ENCODE measurements at regions not wholly inside any gene's neighbourhood (a gene's known extent, or its start where the extent isn't known, plus 50 kb on each side); places are given as distances from the start of the nearest gene placed in this dataset.
"Not testable (repeated sequence)": the region's sequence is repeated elsewhere in the genome, so short reads cannot be mapped to it uniquely, and the experiment has no call there.

DNA sequence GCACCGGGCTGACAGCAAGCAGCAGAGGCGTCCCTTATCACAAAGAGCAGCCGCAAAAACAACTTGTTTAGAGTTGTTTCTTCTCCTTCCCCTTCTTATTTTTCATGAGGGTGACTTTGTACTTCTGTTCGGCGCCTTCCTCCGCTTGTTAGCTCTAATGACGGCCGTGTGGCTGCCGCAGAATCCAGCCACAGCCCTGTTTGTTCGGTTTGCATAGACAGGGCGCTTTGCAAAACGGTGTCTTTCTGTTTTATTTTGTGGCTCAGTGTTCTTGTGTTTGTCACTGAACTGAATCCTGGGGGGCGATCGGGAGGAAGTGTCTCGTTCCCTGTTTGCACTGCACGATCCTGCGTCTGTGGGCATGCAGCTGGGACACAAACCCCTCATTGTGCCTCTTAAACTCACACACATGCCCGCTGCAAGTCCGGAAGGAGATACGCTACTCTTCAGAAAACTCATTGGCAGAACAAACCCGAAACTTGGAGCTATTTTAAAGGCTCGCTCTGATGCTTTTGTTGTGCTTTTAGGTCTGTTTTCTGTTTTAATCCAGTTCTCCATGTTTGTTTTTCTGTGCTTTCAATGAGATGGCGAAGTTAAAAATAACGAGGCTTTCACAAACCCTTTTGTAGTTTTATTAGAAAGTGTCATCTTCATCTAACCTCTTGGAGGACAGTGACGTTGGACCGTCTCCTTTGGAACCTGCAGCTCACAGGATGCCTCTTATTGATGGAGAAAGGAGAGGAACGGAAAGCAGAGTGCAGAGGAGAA is 213.9 kb downstream of the IRX2 start:
- in situ Hi-C loops (cut with MboI; ENCODE audit: low sequenced_read_pairs): no loop called here

DNA sequence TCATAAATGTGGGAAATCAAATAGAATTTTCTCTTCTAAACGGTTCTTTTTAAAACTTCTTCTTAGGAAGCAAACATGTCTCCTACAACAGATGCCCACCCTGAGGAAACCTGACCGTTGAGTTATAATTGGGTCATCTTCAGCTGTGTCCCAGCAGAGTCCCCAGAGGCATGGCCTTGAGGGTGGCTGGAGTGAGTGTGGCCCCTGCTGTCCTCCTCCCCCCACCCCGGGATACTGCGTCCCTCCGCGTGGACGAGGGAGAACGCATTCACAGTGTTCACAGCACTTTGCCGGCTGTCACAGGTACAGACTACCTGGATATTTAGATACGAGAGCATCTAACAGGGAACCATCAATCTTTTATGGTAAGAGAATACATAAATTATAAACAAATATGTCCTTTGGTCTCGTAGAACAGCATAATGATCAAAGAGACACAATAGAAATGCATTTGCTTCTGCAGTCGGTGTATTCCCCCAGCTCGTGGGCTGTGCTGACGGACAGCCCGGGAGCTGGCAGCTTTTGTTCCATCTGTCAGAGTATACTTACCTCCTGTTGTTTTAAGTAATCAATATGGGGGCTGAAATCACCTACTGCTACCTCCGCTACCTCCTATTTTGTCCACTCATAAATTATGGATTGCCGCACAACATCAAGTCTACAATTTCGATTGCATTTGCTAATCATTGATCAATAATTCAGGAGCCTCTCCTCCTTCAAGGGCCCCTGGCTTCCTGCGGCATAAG is 214.7 kb downstream of the IRX2 start:
- in situ Hi-C loops (cut with MboI; ENCODE audit: low sequenced_read_pairs): no loop called here

DNA sequence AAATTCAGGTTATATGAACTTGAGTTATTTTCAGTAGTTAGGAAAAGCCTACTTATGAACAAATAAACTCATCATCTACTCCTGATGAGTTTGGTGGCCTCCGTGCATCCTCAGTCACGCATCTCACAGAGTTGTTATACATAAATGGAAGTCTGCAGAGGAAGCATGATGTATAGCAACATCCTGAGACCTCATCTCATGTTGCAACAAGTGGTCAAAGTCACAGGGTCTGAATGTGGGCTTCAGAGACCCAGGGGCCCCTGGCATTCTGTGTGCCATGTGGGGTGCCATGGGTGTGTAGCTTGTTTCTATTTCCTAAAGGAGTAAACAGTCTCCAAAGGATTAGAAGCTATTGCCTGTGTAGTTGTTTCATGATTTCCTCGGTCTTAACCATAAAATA is 216.5 kb downstream of the IRX2 start:
- in situ Hi-C loops (cut with MboI; ENCODE audit: low sequenced_read_pairs): no loop called here

DNA sequence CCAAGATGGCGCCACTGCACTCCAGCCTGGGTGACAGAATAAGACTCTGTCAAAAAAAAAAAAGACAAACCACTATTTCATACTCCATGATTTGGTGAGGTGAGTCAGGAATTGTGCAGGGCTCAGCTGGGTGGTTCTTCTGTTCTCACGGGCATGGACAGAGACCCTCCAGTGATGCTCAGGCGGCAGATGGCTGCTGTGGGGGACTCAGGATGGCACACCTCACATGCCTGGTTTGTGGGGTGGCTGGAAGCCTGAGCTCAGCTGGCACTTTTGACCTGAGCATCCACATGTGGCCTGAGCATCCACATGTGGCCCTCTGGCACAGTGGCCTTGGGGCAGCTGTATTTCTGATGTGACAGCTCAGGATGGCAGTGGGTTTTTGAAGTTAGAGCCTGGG is 217.2 kb downstream of the IRX2 start:
- in situ Hi-C loops (cut with MboI; ENCODE audit: low sequenced_read_pairs): no loop called here

DNA sequence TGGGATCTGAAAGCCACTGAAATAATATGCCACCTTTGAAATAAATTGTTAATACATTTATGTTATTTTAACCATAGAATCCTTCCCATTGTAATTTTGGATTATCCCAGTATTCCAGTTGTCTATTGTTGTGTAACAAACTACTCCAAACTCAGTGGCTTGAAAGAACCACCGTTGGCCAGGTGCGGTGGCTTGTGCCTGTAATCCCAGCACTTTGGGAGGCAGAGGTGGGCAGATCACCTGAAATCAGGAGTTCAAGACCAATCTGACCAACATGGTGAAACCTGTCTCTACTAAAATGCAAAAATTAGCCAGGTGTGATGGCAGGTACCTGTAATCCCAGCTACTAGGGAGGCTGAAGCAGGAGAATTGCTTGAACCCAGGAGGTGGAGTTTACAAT is 217.6 kb downstream of the IRX2 start:
- in situ Hi-C loops (cut with MboI; ENCODE audit: low sequenced_read_pairs): not testable (repeated sequence)

DNA sequence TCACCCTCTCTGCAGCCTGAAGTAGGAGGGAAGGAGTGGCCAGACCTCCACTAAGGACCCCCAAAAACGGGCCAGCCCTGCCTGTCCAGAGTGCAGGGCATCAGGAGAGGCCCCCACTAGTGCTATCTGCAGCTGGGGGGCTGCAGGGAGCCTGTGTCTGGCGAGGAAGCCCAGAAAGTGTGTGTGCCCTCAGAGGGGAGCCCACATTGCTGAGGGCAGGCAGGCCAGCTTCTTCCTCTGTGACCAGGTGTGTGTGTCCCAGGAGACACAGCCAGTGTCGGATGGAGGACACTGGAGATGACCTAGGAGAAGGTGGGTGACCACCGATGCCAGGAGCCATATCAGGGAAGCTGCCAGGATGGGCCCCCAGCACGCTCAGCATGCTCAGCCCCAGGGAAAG is 218.7 kb downstream of the IRX2 start:
- in situ Hi-C loops (cut with MboI; ENCODE audit: low sequenced_read_pairs): no loop called here

DNA sequence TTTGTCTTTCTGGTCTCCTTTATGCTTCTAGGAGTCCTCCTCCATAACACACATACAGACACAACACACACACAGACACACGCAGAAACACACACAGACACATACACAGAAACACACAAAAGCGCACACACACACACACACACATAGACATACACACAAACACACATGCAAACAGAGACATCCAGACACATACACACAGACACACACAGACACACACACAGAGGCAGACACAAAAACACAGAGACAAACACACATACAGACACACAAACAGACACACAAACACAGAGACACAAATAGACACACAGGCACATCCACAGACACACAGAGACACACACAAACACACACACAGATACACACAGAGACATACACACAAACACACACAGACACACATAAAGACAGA is 220.2 kb downstream of the IRX2 start:
- in situ Hi-C loops (cut with MboI; ENCODE audit: low sequenced_read_pairs): no loop called here

DNA sequence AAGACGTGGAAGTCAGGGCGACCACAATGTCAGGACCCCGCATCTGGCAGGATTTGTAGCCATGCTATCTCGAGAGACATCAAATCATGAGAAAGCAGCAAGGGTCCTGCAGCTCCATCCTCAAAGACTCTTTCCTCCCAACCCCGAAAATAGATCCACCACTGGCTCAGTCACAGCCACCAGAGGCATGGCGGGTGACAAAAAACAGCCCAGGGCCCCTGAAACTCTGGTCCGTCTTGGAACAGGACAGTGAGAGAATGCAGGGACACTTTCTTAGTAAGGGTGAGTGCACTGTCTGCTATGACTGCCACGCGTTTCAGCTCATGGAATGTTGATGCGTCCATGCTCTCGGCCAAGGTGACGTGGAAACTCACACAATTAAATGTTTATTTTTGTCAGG is 220.9 kb downstream of the IRX2 start:
- in situ Hi-C loops (cut with MboI; ENCODE audit: low sequenced_read_pairs): no loop called here

DNA sequence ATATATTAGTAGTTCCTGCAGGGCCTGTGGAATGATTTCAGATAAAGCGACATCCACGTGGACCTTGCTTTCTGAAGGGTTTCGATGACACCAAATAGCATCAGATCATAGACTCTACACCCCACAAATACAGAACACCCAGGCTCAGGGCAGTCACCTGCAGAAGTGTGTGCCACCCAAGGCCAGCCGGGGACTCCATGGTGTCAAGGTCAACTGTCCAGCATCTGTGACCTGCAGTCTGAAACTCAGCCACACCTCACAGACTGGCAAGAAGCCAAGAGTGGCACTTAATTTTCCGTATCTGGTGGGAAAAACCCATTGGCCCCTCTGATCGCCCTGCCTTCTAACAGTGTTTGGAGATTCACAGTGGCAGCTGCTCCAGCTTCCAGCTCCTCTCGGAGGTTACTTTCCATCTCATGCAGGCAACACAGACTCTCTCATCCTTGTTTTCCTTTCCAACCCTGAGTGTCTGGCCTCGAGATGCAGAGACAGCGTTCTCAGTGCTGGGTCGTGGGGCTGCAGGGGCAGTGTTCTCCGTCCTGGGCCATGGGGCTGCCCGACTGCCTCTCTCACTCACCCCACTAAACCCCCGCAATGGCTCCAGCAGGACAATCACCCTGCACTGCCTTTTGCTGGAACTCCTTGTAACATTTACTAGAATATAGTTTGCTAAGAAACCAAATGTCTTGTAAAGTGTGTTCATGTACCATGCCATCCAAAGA is 221.9 kb downstream of the IRX2 start:
- in situ Hi-C loops (cut with MboI; ENCODE audit: low sequenced_read_pairs): no loop called here

DNA sequence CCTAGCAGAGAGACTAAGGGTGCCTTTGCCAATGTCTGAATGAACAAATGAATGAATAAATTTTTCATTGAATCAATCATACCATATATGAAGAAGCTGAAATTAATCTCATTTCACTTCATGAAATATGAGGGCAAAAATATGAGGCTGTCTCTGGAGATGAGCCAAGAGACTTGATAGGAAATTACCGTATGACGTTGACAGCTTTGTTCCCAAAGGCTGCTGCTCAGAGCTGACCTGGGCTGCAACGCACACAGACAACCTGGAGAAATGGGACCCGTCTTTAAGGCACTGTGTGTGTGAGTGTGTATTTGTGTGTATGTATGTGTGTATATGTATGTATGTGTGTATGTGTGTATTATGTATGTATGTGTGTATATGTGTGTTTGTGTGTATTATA is 226.1 kb downstream of the IRX2 start:
- in situ Hi-C loops (cut with MboI; ENCODE audit: low sequenced_read_pairs): no loop called here

DNA sequence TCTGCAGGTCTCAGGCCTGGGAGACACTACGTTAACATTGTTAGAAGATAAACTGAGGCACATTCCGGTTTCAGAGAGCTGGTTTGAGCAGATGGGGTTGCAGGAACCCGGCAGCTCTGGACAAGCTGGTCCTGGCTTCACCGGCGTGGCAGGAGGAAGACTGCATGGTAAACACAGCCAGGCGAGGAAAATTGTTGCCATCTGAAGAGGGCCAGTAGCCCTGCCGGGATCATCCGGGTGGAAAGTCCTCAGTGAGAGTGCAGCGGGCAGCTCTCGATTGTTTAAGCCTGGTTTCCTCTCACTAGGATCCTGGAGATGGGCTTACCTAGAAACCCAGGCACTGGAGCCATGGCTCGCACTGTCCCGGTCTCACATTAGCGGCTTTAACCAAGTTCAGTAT is 226.9 kb downstream of the IRX2 start:
- in situ Hi-C loops (cut with MboI; ENCODE audit: low sequenced_read_pairs): no loop called here

DNA sequence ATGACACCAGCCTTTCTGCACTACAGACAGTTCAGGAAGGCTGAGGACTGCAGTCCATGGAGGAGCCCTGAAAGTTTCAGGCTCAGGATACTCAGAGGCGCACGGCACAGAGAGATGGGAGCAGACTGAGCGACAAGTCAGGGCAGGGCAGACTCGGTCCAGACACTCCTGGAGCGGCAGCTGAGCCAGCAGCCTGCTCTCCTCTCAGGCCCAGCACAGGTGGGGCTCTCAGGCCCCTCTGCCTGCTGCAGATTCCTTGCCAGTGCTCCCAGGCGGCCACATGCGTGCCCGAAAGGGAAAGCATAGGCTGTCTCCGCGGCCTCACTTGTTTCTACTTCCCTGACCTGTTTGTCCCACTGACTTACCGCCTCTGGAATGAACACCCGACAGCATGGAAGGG is 228.3 kb downstream of the IRX2 start:
- in situ Hi-C loops (cut with MboI; ENCODE audit: low sequenced_read_pairs): no loop called here

DNA sequence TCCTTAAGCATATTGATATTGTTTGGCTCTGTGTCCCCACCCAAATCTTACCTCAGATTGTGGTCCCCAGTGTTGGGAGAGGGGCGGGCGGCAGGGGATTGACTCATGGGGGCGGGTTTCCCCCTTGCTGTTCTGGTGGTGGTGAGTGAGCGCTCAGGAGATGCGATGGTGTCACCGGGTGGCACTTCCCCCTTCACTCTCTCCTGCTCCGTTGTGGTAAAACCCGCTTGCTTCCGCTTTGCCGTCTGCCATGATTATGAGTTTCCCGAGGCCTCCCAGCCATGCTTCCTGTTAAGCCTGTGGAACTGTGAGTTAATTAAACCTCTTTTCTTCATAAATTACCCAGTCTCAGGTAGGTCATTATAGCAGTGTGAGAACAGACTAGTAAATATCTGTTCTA is 229.1 kb downstream of the IRX2 start:
- in situ Hi-C loops (cut with MboI; ENCODE audit: low sequenced_read_pairs): no loop called here

DNA sequence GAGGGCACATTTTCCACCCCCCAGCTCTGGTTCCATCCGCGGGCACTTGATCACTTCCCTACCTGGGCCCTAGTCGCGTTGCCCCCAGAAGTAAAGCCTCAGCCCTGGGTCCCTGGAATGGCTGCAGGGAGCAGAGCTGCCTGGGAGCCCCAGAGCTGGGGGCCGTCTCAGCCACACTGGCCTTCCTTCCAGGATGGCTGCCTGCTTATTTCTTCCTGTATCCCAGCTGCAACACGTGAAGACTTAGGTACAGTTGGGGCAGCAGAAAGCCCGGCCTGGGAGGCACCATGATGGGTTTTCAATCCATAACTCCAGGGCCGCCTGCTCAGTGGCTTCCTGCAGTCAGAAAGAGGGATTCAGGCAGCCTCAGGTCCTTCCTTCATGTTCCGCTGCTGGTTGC is 232.3 kb downstream of the IRX2 start:
- in situ Hi-C loops (cut with MboI; ENCODE audit: low sequenced_read_pairs): no loop called here

DNA sequence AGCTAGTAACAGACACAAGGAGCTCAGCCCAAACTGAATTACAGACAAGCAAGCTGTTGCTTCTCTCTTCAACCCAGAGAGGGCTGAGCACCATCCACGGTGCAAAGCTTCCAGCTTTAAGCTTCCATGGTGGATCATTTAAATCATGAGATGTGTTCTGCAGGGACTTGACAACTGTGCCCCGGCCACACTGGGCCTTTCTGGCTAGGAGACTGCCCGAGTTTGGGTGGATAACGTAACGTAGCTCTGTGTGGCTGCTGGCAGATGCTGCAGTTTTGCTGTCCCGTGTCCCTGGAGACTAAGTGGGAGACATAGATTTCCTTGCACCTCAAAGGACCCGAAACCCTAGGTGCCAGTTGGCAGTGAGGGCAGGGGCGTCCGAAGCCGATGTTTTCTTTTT is 234.0 kb downstream of the IRX2 start:
- in situ Hi-C loops (cut with MboI; ENCODE audit: low sequenced_read_pairs): no loop called here

DNA sequence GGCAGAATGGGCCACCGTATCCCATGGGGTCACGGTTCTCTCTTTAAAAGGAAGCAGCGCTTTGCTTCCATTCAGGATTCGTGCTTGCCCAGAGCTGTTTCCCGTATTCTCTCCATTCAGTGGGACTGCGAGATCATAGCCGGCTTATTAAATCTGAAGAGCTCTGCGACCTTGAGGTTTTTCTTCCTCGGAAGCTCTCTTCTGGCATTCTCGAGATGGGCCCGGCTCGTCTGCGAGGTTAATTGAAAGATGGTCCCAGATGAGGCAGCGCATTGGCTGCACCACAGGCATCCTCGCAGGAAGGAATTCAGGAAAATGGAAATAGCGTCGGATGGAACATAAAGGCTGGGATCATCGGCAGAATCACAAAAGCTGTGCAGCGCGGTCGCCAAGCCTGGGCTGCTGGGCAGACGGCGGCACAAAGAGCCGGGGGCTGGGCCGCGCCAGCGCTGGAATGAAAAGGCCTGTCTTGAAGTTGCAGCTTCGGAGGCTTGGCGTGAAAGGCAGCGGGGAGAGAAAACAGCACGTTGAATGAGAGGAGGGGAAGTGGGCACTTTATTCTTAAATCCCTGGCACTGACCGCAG is 236.2 kb downstream of the IRX2 start:
- in situ Hi-C loops (cut with MboI; ENCODE audit: low sequenced_read_pairs): no loop called here

DNA sequence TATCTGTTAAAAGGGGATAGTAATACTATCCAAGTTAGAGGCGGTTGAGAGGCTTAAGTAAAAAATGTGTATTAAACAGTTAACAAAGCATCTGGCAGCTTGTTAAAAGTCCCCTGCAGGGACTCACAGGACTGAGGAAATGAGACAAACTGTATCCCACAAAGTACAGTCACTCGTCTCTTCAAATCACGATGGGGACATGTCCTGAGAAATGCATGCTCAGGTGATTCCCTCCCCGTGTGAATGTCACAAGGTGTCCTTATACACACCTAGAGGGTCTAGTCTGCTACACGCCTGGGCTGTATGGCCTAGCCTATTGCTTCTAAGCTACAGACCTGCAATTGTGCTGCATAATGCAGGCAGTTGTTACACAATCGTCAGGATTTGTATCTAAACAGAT is 237.0 kb downstream of the IRX2 start:
- in situ Hi-C loops (cut with MboI; ENCODE audit: low sequenced_read_pairs): no loop called here

DNA sequence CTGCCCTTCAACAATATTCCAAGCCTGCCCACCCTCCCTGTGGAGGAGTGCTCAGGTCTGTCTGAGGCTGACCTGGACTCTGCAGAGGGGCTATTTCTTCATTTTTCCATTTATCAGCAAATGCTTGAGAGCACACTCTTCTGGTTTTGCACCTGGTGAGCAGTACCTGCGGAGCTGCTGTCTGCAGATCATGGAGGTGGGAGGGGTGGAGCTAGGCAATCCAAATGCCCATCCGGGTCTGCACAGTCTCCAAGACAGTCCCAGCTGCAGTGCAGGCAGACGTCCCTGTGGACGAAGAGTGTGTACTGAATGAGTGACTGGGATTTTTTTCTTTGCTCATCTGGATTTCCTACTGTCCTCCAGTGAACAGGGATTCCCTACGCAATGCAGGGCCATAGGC is 239.8 kb downstream of the IRX2 start:
- in situ Hi-C loops (cut with MboI; ENCODE audit: low sequenced_read_pairs): no loop called here

DNA sequence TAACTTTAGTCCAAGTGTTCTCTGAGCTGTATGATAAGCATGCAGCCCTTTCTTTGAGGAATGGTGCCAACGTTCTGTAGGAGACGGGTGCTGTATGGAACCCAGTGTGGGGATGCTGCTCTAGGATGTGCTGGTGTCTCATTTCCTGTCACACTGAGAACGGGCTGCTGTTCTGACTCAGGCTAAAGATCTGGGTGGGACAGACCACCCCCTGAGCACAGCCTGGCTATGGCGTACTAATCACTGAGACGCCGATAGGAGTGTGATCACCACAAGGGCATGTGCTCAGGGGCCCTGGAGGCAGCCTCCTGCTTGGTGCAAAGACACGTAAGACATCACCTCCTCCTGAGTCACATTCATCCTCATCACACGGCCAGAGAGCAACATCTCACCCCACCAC is 240.4 kb downstream of the IRX2 start:
- in situ Hi-C loops (cut with MboI; ENCODE audit: low sequenced_read_pairs): no loop called here

DNA sequence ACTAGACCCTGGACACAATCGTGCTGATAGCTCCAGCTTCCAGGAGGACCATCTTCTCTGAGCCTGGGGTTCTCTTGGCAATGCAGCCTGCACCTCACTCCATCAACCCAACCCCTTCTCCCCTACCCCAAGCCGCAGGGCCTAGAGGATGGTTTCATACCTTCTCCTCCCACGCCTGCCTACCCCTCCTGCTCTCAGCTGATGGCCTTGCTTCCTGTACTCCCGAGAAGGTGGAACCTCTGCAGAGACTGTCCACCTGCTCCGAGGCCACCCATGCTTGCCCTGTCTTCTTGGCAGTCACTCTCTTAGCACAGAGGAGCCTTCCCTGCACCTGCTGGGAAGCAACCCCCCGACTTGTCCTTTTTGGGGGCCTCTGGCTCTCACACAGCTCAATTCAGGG is 241.9 kb downstream of the IRX2 start:
- in situ Hi-C loops (cut with MboI; ENCODE audit: low sequenced_read_pairs): no loop called here

DNA sequence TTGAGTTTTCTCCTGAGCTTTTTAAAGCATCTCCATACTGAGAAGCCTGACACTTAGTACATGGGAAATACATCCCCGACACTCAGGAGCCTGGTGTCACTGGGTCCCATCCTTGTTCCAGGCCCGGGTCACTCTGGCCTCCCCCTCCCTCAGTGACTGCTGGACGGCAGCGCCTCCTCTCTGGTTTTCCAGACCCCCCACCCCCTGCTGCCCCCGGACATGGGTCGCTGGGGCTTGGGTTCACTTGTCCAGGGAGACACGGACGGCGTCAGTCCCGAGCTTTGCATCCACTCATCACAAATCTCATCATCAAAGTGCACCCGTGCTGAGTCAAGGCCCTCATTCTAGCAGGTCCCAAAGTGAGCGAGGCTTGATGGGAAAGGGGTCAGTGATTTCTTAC is 243.0 kb downstream of the IRX2 start:
- in situ Hi-C loops (cut with MboI; ENCODE audit: low sequenced_read_pairs): no loop called here

DNA sequence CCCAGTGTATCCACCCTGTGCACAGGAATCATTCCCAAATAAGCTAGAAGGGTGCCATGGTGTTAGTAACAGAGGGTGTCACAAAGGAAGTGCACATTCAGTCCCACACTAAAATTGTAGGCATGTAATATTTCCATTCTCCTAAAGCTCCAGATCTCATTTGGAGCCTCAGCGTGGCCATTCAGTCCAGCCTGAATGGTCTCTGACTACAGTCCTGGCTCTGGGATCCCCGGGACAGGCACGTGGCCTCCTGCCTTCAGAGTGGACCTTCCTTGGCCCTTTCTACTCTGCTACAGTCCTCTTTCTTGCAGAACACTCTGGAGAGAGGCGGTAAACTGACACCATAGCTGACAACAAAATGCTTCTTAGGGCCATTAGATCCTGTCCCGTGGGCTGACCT is 243.9 kb downstream of the IRX2 start:
- in situ Hi-C loops (cut with MboI; ENCODE audit: low sequenced_read_pairs): no loop called here

All from HL-60/S4 (cell line).